Tibial artery (tissue), 4 donors: ENCODE measurements at regions not wholly inside any gene's neighbourhood (a gene's known extent, or its start where the extent isn't known, plus 50 kb on each side); places are given as distances from the start of the nearest gene placed in this dataset.

ENCODE experiments used
- DNase-seq, 2 donors: peaks; one replicate each; pipeline ENCODE4 v3.0.0-alpha.2; 2019
- H3K27ac ChIP-seq, 2 donors: fragments of 200-600 bp; sonication (generic) in 1 of 2; 1 replicate in 1 of 2; 2 replicates in 1 of 2; pipeline ENCODE4 v1.5.1; 2018 to 2019; ENCODE audit warnings: mild to moderate bottlenecking in 1 of 2
- H3K27me3 ChIP-seq, 2 donors: fragments of 200-600 bp; sonication (generic) in 1 of 2; one replicate each; pipeline versions ENCODE4 v1.5.1 to v1.6.0; 2016 to 2019
- H3K36me3 ChIP-seq, 3 donors: fragments of 200-600 bp; sonication (generic) in 2 of 3; one replicate each; pipeline ENCODE4 v1.5.1; 2016 to 2019; ENCODE audit warnings: mild to moderate bottlenecking in 2 of 3
- H3K4me1 ChIP-seq, 4 donors: fragments of 200-600 bp; sonication (generic) in 2 of 4; 1 replicate in 3 of 4; 2 replicates in 1 of 4; pipeline ENCODE4 v1.5.1; 2016 to 2019
- H3K4me3 ChIP-seq, 2 donors: fragments of 200-600 bp; sonication (generic) in 1 of 2; 1 replicate in 1 of 2; 2 replicates in 1 of 2; pipeline ENCODE4 v1.5.1; 2018 to 2019; ENCODE audit warnings: mild to moderate bottlenecking in 2 of 2
- H3K9me3 ChIP-seq, 3 donors: fragments of 200-600 bp; sonication (generic) in 1 of 3; one replicate each; pipeline ENCODE4 v1.5.1; 2016 to 2019
- CTCF ChIP-seq, 2 experiments: fragments of 200-600 bp in 1 of 2; fragments of 450-650 bp in 1 of 2; IDR thresholded peaks; one replicate each; pipeline ENCODE4 v1.5.1; 2017 to 2019; ENCODE audit warnings: antibody characterized with exemption in 2 of 2, mild to moderate bottlenecking in 1 of 2, moderate library complexity in 1 of 2
- intact Hi-C: fragments of 100-400 bp; cut with DNase I; formaldehyde crosslinking; loops from one replicate; pipeline ENCODE4 v1.15.0; 2023; ENCODE audit warnings: low total_unique reads

- Histone ChIP-seq H3K4me3 (no peak overlapping the region), H3K9me3 (no peaks in the 10 kb centered on the region), H3K4me1 (no peaks in the 10 kb centered on the region), H3K27me3 (no peaks in the 10 kb centered on the region), H3K36me3 (no peaks in the 10 kb centered on the region), H3K27ac (no peak overlapping the region)
- no peak for TF ChIP-seq CTCF (IDR thresholded peaks at IDR 0.05)
- intact Hi-C loops: no loop called here
- DNase-seq: no peak
Observed at GRCh38 chr10:53325066-53325465, 552.5 kb upstream of the MBL2 start.

GRCh38 chr10:53315709-53316108 lies 543.1 kb upstream of the MBL2 start:
- Histone ChIP-seq H3K4me1 (no peaks in the 10 kb centered on the region), H3K27ac (no peak overlapping the region), H3K4me3 (no peak overlapping the region), H3K27me3 (no peaks in the 10 kb centered on the region), H3K9me3 (no peaks in the 10 kb centered on the region), H3K36me3 (no peaks in the 10 kb centered on the region)
- DNase-seq: no peak
- intact Hi-C loops: no loop called here
- TF ChIP-seq CTCF (IDR thresholded peaks at IDR 0.05): no peak

GRCh38 chr10:53314876-53315275 lies 542.3 kb upstream of the MBL2 start:
- Histone ChIP-seq H3K4me3 (no peak overlapping the region), H3K27me3 (no peaks in the 10 kb centered on the region), H3K9me3 (no peaks in the 10 kb centered on the region), H3K27ac (no peak overlapping the region), H3K4me1 (no peaks in the 10 kb centered on the region), H3K36me3 (no peaks in the 10 kb centered on the region)
- no peak for TF ChIP-seq CTCF (IDR thresholded peaks at IDR 0.05)
- intact Hi-C loops: no loop called here
- no peak for DNase-seq

- Histone ChIP-seq H3K27me3 (no peaks in the 10 kb centered on the region), H3K4me3 (no peak overlapping the region), H3K36me3 (no peaks in the 10 kb centered on the region), H3K9me3 (no peaks in the 10 kb centered on the region), H3K4me1 (no peaks in the 10 kb centered on the region), H3K27ac (no peak overlapping the region)
- DNase-seq: no peak
- intact Hi-C loops: no loop called here
- no peak for TF ChIP-seq CTCF (IDR thresholded peaks at IDR 0.05)
Observed at GRCh38 chr10:53298443-53298842, 525.9 kb upstream of the MBL2 start.

GRCh38 chr10:53284615-53285182 lies 512.1 kb upstream of the MBL2 start:
- intact Hi-C loops: no loop called here
- Histone ChIP-seq H3K4me1 (no peaks in the 10 kb centered on the region), H3K27ac (no peak overlapping the region), H3K27me3 (no peaks in the 10 kb centered on the region), H3K9me3 (no peaks in the 10 kb centered on the region), H3K36me3 (no peaks in the 10 kb centered on the region), H3K4me3 (no peak overlapping the region)
- TF ChIP-seq CTCF (IDR thresholded peaks at IDR 0.05): no peak
- no peak for DNase-seq

- Histone ChIP-seq H3K27ac (no peak overlapping the region), H3K4me3 (no peak overlapping the region), H3K27me3 (no peaks in the 10 kb centered on the region), H3K36me3 (no peaks in the 10 kb centered on the region), H3K4me1 (no peaks in the 10 kb centered on the region), H3K9me3 (no peaks in the 10 kb centered on the region)
- no peak for DNase-seq
- intact Hi-C loops: no loop called here
- TF ChIP-seq CTCF (IDR thresholded peaks at IDR 0.05): no peak
Observed at GRCh38 chr10:53276797-53277196, 504.2 kb upstream of the MBL2 start.
